MM.1S (cell line): ENCODE measurements at regions not wholly inside any gene's neighbourhood (a gene's known extent, or its start where the extent isn't known, plus 50 kb on each side); places are given as distances from the start of the nearest gene placed in this dataset.

Source experiments
- EZH2 ChIP-seq: fragments of 300-600 bp; sonication (generic); optimal IDR thresholded peaks from 2 replicates; pipeline ENCODE3; 2017; ENCODE audit warnings: low read depth, mild to moderate bottlenecking, antibody characterized with exemption, low read length, mixed read lengths
- EZH2phosphoT487 ChIP-seq: fragments of 300-600 bp; sonication (generic); IDR thresholded peaks from 2 replicates; pipeline ENCODE4 v1.6.1; 2018; ENCODE audit warnings: antibody characterized with exemption, low read length
- TF ChIP-seq, protein P1 (sequence below): fragments of 300-600 bp; sonication (generic); IDR thresholded peaks from 2 replicates; pipeline ENCODE4 v1.5.1; 2016; ENCODE audit warnings: antibody characterized with exemption, low read length, mixed read lengths

DNA sequence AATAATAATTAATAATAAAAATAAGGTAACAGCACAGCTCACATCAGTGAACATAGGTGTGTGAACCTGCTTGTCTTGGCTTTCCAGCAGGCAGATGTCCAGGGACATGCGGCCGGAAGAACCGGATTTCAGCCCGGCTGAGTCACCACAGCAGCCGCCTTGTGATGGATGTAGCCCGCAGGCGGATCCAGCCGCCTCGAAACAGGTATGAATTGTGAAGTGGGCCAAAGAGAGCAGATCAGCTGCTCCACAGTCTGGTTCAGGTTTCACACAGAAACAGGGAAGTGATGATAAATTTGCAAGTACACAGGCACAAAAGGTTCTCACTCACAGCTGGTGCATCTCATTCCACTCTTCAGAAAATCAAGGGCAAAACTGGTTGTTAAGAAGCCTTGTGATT lies 55.1 kb downstream of the ID4 start:
- TF ChIP-seq, protein P1, sequence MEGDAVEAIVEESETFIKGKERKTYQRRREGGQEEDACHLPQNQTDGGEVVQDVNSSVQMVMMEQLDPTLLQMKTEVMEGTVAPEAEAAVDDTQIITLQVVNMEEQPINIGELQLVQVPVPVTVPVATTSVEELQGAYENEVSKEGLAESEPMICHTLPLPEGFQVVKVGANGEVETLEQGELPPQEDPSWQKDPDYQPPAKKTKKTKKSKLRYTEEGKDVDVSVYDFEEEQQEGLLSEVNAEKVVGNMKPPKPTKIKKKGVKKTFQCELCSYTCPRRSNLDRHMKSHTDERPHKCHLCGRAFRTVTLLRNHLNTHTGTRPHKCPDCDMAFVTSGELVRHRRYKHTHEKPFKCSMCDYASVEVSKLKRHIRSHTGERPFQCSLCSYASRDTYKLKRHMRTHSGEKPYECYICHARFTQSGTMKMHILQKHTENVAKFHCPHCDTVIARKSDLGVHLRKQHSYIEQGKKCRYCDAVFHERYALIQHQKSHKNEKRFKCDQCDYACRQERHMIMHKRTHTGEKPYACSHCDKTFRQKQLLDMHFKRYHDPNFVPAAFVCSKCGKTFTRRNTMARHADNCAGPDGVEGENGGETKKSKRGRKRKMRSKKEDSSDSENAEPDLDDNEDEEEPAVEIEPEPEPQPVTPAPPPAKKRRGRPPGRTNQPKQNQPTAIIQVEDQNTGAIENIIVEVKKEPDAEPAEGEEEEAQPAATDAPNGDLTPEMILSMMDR: no peak
- TF ChIP-seq EZH2phosphoT487: no peak
- no peak for TF ChIP-seq EZH2
